22Rv1 (cell line): ENCODE measurements at regions not wholly inside any gene's neighbourhood (a gene's known extent, or its start where the extent isn't known, plus 50 kb on each side); places are given as distances from the start of the nearest gene placed in this dataset.

Experiments used
- H3K27ac ChIP-seq: fragments of 450-650 bp; 2 replicates; pipeline ENCODE4 v1.5.1; 2017
- ZFX ChIP-seq: fragments of 450-650 bp; IDR thresholded peaks from 2 replicates; pipeline ENCODE4 v1.6.1; 2017; ENCODE audit warnings: antibody characterized with exemption, borderline replicate concordance
- TF ChIP-seq, protein P1 (sequence below): fragments of 450-650 bp; IDR thresholded peaks from 2 replicates; pipeline ENCODE4 v1.5.1; 2017; ENCODE audit warnings: mild to moderate bottlenecking

- TF ChIP-seq, protein P1, sequence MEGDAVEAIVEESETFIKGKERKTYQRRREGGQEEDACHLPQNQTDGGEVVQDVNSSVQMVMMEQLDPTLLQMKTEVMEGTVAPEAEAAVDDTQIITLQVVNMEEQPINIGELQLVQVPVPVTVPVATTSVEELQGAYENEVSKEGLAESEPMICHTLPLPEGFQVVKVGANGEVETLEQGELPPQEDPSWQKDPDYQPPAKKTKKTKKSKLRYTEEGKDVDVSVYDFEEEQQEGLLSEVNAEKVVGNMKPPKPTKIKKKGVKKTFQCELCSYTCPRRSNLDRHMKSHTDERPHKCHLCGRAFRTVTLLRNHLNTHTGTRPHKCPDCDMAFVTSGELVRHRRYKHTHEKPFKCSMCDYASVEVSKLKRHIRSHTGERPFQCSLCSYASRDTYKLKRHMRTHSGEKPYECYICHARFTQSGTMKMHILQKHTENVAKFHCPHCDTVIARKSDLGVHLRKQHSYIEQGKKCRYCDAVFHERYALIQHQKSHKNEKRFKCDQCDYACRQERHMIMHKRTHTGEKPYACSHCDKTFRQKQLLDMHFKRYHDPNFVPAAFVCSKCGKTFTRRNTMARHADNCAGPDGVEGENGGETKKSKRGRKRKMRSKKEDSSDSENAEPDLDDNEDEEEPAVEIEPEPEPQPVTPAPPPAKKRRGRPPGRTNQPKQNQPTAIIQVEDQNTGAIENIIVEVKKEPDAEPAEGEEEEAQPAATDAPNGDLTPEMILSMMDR = no peak
- no peak for TF ChIP-seq ZFX
- no peak overlapping the region for H3K27ac ChIP-seq
Observed at GRCh38 chr10:47065903-47066302, 154.7 kb downstream of the PTPN20 start.

- TF ChIP-seq, protein P1 = no peak
- no peak for TF ChIP-seq ZFX
Observed at GRCh38 chr10:47067949-47068940, 157.0 kb downstream of the PTPN20 start.

DNA sequence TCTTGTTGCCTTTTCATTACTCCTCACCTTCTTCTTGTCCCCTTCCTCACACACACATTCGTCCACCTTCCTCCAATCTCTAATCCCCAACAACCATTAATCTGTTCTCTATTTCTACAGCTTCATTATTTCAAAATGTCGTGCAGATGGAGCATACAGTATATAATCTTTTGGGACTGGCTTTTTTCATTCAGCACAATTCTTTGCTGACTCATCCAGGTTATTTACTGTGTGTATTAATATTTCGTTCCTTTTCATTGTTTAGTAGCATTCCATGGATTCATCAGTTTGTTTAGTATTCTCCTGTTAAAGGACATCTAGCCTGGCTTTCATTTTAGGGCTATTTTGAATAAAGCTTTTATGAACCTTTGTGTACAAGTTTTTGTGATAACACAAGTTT is 159.3 kb downstream of the PTPN20 start:
- TF ChIP-seq, protein P1 = no peak
- no peak for TF ChIP-seq ZFX
- no peak overlapping the region for H3K27ac ChIP-seq

More at GRCh38 chr10:47067949-47068940, 157.0 kb downstream of the PTPN20 start:
- H3K27ac ChIP-seq = no peak overlapping the region

DNA sequence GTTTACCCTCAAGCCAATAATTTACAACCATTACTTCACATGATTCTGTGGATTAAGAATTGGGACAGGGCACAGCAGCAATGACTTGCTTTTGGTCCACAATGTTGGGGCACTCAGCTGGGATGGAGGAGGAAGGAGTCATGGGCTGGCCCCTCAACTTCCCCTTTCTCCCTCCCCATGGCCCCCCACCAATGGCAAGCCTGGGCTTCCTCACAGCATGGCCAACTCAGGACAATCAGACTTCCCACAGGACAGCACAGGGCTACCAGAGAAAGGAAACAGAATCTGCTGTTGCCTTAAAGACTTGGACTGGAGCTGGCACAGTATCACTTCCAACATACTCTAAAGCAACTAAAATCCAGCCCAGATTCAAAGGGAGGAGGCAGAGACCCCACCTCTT is 160.7 kb downstream of the PTPN20 start:
- no peak for TF ChIP-seq ZFX
- TF ChIP-seq, protein P1 = no peak
- H3K27ac ChIP-seq = no peak overlapping the region

DNA sequence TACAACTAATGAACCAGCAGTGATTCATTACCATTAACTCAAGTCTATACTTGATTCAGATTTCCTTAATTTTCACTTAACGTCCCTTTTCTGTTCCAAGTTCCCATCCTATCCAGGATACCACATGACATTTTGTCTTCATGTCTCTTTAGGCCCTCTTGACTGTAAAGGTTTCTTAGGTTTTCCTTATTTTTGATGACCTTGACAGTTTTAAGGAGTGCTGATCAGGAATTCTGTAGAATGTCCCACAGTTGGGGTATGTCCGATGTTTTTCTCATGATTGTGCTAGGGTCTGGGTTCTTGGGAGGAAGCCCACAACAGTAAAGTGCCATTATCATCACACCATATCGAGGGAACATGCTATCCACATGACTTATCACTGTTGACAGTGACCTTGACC is 162.7 kb downstream of the PTPN20 start:
- H3K27ac ChIP-seq = no peak overlapping the region
- no peak for TF ChIP-seq ZFX
- TF ChIP-seq, protein P1 = no peak

DNA sequence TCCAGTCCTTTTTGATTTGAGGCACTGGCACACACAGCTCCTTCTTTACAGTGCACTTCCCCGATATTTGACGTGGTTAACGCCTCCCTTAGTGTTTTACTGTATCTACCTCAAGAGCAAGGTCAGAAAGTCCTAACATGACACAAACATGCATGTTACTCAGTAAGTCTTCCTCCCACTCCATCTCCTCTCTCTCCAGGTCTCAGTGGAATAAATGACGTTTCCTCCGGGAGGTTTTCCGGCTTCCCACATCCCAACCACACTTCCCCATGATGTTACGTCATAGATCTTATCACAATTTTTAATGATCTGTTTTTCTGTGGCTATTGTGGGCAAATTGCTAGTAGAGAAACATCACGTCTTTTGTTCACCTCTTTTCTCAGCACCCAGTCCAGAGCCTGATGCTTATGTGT is 165.7 kb downstream of the PTPN20 start:
- TF ChIP-seq, protein P1 = no peak
- TF ChIP-seq ZFX = no peak
- H3K27ac ChIP-seq = no peak overlapping the region

GRCh38 chr10:47077386-47077785 is 166.2 kb downstream of the PTPN20 start:
- H3K27ac ChIP-seq = no peak overlapping the region
- TF ChIP-seq, protein P1 = no peak
- no peak for TF ChIP-seq ZFX
